GM12878 (cell line): ENCODE measurements at regions not wholly inside any gene's neighbourhood (a gene's known extent, or its start where the extent isn't known, plus 50 kb on each side); places are given as distances from the start of the nearest gene placed in this dataset.

Experiments used
- ATAC-seq: fragments of 200-7000 bp; cut with Tn5 transposase; 3 replicates; pipeline ENCODE4 v1.9.1; 2020; ENCODE audit warnings: mild to moderate bottlenecking, moderate library complexity
- BruUV-seq: library from RNA; stranded (reverse); fragments of 400-500 nt; replicated peaks from 2 replicates; lab custom pipeline; 2021; lab: Mats Ljungman, UMichigan
- CTCF ChIA-PET: fragments of 300-600 bp; sonication (Branson Sonifier 250); formaldehyde crosslinking; extraction: SDS; loops from one replicate; lab custom pipeline; 2021; ENCODE audit warnings: inconsistent platforms; lab: Yijun Ruan, JAX
- POLR2A ChIA-PET: fragments of 350-600 bp; formaldehyde crosslinking; extraction: SDS; loops from one replicate; lab custom pipeline; 2021; ENCODE audit warnings: inconsistent platforms; lab: Charles Lee
- RAD21 ChIA-PET: fragments of 300-600 bp; sonication (Branson Sonifier 250); formaldehyde crosslinking; loops from one replicate; lab custom pipeline; 2023; ENCODE audit warnings: antibody characterized with exemption; ENCODE audit not compliant: unreplicated experiment; lab: Charles Lee
- SMC1A ChIA-PET: fragments of 300-600 bp; sonication (Branson Sonifier 250); formaldehyde crosslinking; loops from one replicate; lab custom pipeline; 2023; ENCODE audit not compliant: unreplicated experiment, uncharacterized antibody; lab: Charles Lee
- DNase-seq: peaks from one replicate; pipeline ENCODE4 v3.0.0-alpha.2; 2011; ENCODE audit warnings: low read depth, low spot score
- FAIRE-seq: peaks from 3 replicates; lab custom pipeline; 2011; peaks lifted over from hg19 to GRCh38; lab: Jason Lieb, UNC
- H2AFZ ChIP-seq: 2 replicates; pipeline ENCODE4 v1.6.0; 2011; ENCODE audit warnings: low read depth, low read length, control low read depth; ENCODE audit not compliant: control insufficient read depth
- H3K27ac ChIP-seq: 2 replicates; pipeline ENCODE4 v1.5.1; 2011; ENCODE audit warnings: control low read depth; ENCODE audit not compliant: control insufficient read depth, insufficient read depth
- H3K27me3 ChIP-seq, 2 experiments: replicated peaks in 1 of 2; 2 replicates each; pipeline versions ENCODE4 v1.6.0 to v1.6.1; 2011; ENCODE audit warnings: low read length in 1 of 2; ENCODE audit not compliant: control insufficient read depth in 2 of 2, insufficient read depth in 2 of 2
- H3K36me3 ChIP-seq, 2 experiments: 2 replicates each; pipeline ENCODE4 v1.5.1; 2011; ENCODE audit warnings: low read length in 1 of 2; ENCODE audit not compliant: control insufficient read depth in 2 of 2, insufficient read depth in 2 of 2
- H3K4me1 ChIP-seq: 2 replicates; pipeline ENCODE4 v1.6.1; 2011; ENCODE audit warnings: mild to moderate bottlenecking, low read length, moderate library complexity, mixed read lengths; ENCODE audit not compliant: control insufficient read depth, insufficient read depth
- H3K4me2 ChIP-seq: 2 replicates; pipeline ENCODE4 v1.6.0; 2011; ENCODE audit warnings: control low read depth; ENCODE audit not compliant: control insufficient read depth, insufficient read depth
- H3K4me3 ChIP-seq: fragments of 200-600 bp; sonication (generic); 2 replicates; pipeline ENCODE4 v1.5.1; 2016
- H3K79me2 ChIP-seq: 2 replicates; pipeline ENCODE4 v1.6.0; 2011; ENCODE audit warnings: low read length; ENCODE audit not compliant: control insufficient read depth, insufficient read depth
- H3K9ac ChIP-seq: 2 replicates; pipeline ENCODE4 v1.8.0; 2011; ENCODE audit warnings: low read length, control low read depth, mixed read lengths; ENCODE audit not compliant: control insufficient read depth, insufficient read depth
- H3K9me3 ChIP-seq: replicated peaks from 3 replicates; pipeline ENCODE4 v1.5.1; 2011; ENCODE audit warnings: mild to moderate bottlenecking, low read length; ENCODE audit not compliant: control insufficient read depth, insufficient read depth
- H4K20me1 ChIP-seq: 2 replicates; pipeline ENCODE4 v1.6.0; 2011; ENCODE audit not compliant: control insufficient read depth, insufficient read depth
- CREM ChIP-seq: IDR thresholded peaks from 2 replicates; pipeline ENCODE4 v1.6.1; 2014; ENCODE audit warnings: antibody characterized with exemption, low read depth
- EED ChIP-seq: sonication (generic); IDR thresholded peaks from 2 replicates; pipeline ENCODE4 v1.6.1; 2016; ENCODE audit warnings: antibody characterized with exemption, low read depth
- LARP7 ChIP-seq: fragments of 450-650 bp; IDR thresholded peaks from 2 replicates; pipeline ENCODE4 v1.6.1; 2017; ENCODE audit warnings: mild to moderate bottlenecking
- SIN3A ChIP-seq: IDR thresholded peaks from 2 replicates; pipeline ENCODE4 v1.6.1; 2012; ENCODE audit warnings: low read depth, low read length, improper control_type of control experiment
- TCF12 ChIP-seq: IDR thresholded peaks from 2 replicates; pipeline ENCODE4 v1.6.1; 2011; ENCODE audit warnings: low read depth, mild to moderate bottlenecking, low read length
- WGBS: methylation state at CpG from one replicate; pipeline ENCODE4 v1.1.6; 2016; ENCODE audit warnings: low lambda C conversion rate; ENCODE audit not compliant: insufficient replicate concordance, insufficient coverage; ENCODE audit errors: missing lambda C conversion rate; 5-methylcytosine and 5-hydroxymethylcytosine counted together
- in situ Hi-C: fragments of 300-500 bp; cut with MboI; formaldehyde crosslinking; loops from 9 replicates; pipeline ENCODE4 v1.14.3; 2018; ENCODE audit warnings: mixed read lengths
- intact Hi-C: fragments of 100-400 bp; cut with micrococcal nuclease; formaldehyde crosslinking; loops from one replicate; pipeline ENCODE4 v1.14.2; 2022; ENCODE audit not compliant: unreplicated experiment
- TF ChIP-seq, protein P1 (sequence below): fragments of 450-650 bp; IDR thresholded peaks from 2 replicates; pipeline ENCODE4 v1.6.1; 2017; ENCODE audit warnings: mild to moderate bottlenecking, moderate library complexity
- TF ChIP-seq, protein P2 (sequence below): fragments of 150-350 bp; IDR thresholded peaks from 2 replicates; pipeline ENCODE4 v1.6.1; 2014; ENCODE audit warnings: mild to moderate bottlenecking, low read depth, low read length

DNA sequence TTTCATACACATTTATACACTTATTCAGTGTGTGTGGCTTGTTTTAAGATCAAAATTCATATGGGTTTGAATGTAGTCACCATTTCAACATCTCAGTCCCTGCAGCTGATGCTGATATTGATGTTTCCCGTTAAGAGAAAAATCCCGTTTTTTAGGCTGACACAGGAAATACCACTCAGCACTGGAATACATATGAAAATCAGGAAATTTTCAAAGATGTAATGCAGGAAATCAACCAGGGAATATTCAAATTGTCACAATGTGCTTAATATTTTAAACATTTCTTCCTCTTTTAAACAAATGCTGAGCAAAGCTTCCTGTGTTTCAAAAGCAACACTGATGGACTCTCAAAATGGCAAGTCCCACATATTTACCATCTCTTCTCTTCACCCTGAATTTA lies 94.5 kb upstream of the MARCKS start:
- 0 out of 2 replicates have a peak, but pooled peaks have one; percentile 7 for TF ChIP-seq EED
- TF ChIP-seq LARP7, result no peak
- H3K36me3 ChIP-seq, result no peaks in the 10 kb centered on the region
- ChIA-PET CTCF (interaction anchor here (0.6 to 1.8 kb wide), 2 partner anchors 42 to 919 kb away, joined by 4 to 6 read pairs; no protein-coding TSS in a partner anchor), POLR2A (no interaction called here), SMC1A (interaction anchor here (1.1 to 1.3 kb wide), 4 partner anchors 91 to 142 kb away, joined by 3 to 5 read pairs (median 4); no protein-coding TSS in a partner anchor), RAD21 (interaction anchor here (1.1 to 1.8 kb wide), 3 partner anchors 17 to 93 kb away, joined by 3 to 6 read pairs (median 3); no protein-coding TSS in a partner anchor)
- no peaks in the 10 kb centered on the region for H3K27me3 ChIP-seq
- H3K9ac ChIP-seq, result no peak overlapping the region
- H3K27ac ChIP-seq, result peak overlapping the region; percentile 69
- no TSS peak for BruUV-seq
- no peak overlapping the region for H3K4me3 ChIP-seq
- peak overlapping the region; percentile 69 for H2AFZ ChIP-seq
- peaks cover 19% of the 10 kb centered on the region for H3K4me1 ChIP-seq
- H3K9me3 ChIP-seq, result no peaks in the 10 kb centered on the region
- intact Hi-C loops, result loop anchor here (2.0 kb wide), 1 partner anchor 96 kb away; no protein-coding TSS in a partner anchor
- 0% methylated on average over 2 of the region's 2 CpGs for WGBS
- no peak for DNase-seq
- no peaks in the 10 kb centered on the region for H4K20me1 ChIP-seq
- no peaks in the 10 kb centered on the region for H3K79me2 ChIP-seq
- ATAC-seq, result peak; percentile 14
- FAIRE-seq, result no peak
- in situ Hi-C loops, result no loop called here
- peak overlapping the region; percentile 60 for H3K4me2 ChIP-seq

DNA sequence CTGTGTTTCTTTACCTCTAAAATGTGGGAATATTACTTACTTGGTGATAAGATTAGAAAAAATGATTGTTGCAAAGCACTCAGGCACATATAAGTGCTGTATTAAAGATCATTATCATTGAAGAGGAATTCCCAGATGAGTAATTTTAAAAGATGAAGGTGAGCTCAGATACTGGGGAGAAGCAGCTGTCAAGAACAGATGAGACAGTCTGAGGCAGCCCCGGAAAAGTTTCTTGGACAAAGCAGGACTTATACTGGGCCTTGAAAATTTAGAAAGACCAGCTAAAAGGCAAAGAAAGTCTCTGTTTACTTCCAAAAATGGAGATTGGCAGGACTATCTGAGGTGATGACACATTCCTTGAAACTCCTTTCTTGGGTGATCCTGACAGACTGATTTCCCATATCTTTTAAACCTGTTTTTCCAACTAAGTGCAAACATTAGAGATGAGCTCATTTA lies 93.8 kb upstream of the MARCKS start:
- Histone ChIP-seq H3K27ac (peak overlapping the region; percentile 69), H3K9me3 (no peaks in the 10 kb centered on the region), H3K36me3 (no peaks in the 10 kb centered on the region), H3K4me1 (peaks cover 19% of the 10 kb centered on the region), H3K9ac (no peak overlapping the region), H3K4me2 (peak overlapping the region; percentile 60), H4K20me1 (no peaks in the 10 kb centered on the region), H3K4me3 (no peak overlapping the region), H3K27me3 (no peaks in the 10 kb centered on the region), H3K79me2 (no peaks in the 10 kb centered on the region), H2AFZ (peak overlapping the region; percentile 69)
- in situ Hi-C loops, result no loop called here
- ChIA-PET CTCF (interaction anchor here (0.5 to 1.8 kb wide), 4 partner anchors 11 to 830 kb away, joined by 3 to 4 read pairs (median 4); no protein-coding TSS in a partner anchor), RAD21 (interaction anchor here (0.6 to 1.8 kb wide), 4 partner anchors 16 to 94 kb away, joined by 3 to 6 read pairs (median 3); no protein-coding TSS in a partner anchor), SMC1A (interaction anchor here (0.7 to 1.3 kb wide), 8 partner anchors 23 to 313 kb away, joined by 3 to 5 read pairs (median 3); no protein-coding TSS in a partner anchor), POLR2A (interaction anchor here (0.6 kb wide), 1 partner anchor 103 kb away, joined by 8 read pairs; no protein-coding TSS in a partner anchor)
- intact Hi-C loops, result loop anchor here (2.0 kb wide), 1 partner anchor 95 kb away; no protein-coding TSS in a partner anchor
- ATAC-seq, result peak; percentile 41
- no TSS peak for BruUV-seq
- no peak for FAIRE-seq
- no peak for DNase-seq
- WGBS, result 0% methylated on average over 1 of the region's 1 CpG
- TF ChIP-seq SIN3A (no peak), TCF12 (0 out of 2 replicates have a peak, but pooled peaks have one; percentile 9), CREM (peak; percentile 28; the same call in 1 of the 2 replicates)
- TF ChIP-seq, protein P1, sequence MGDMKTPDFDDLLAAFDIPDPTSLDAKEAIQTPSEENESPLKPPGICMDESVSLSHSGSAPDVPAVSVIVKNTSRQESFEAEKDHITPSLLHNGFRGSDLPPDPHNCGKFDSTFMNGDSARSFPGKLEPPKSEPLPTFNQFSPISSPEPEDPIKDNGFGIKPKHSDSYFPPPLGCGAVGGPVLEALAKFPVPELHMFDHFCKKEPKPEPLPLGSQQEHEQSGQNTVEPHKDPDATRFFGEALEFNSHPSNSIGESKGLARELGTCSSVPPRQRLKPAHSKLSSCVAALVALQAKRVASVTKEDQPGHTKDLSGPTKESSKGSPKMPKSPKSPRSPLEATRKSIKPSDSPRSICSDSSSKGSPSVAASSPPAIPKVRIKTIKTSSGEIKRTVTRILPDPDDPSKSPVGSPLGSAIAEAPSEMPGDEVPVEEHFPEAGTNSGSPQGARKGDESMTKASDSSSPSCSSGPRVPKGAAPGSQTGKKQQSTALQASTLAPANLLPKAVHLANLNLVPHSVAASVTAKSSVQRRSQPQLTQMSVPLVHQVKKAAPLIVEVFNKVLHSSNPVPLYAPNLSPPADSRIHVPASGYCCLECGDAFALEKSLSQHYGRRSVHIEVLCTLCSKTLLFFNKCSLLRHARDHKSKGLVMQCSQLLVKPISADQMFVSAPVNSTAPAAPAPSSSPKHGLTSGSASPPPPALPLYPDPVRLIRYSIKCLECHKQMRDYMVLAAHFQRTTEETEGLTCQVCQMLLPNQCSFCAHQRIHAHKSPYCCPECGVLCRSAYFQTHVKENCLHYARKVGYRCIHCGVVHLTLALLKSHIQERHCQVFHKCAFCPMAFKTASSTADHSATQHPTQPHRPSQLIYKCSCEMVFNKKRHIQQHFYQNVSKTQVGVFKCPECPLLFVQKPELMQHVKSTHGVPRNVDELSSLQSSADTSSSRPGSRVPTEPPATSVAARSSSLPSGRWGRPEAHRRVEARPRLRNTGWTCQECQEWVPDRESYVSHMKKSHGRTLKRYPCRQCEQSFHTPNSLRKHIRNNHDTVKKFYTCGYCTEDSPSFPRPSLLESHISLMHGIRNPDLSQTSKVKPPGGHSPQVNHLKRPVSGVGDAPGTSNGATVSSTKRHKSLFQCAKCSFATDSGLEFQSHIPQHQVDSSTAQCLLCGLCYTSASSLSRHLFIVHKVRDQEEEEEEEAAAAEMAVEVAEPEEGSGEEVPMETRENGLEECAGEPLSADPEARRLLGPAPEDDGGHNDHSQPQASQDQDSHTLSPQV, result no peak
- TF ChIP-seq, protein P2, sequence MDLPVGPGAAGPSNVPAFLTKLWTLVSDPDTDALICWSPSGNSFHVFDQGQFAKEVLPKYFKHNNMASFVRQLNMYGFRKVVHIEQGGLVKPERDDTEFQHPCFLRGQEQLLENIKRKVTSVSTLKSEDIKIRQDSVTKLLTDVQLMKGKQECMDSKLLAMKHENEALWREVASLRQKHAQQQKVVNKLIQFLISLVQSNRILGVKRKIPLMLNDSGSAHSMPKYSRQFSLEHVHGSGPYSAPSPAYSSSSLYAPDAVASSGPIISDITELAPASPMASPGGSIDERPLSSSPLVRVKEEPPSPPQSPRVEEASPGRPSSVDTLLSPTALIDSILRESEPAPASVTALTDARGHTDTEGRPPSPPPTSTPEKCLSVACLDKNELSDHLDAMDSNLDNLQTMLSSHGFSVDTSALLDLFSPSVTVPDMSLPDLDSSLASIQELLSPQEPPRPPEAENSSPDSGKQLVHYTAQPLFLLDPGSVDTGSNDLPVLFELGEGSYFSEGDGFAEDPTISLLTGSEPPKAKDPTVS, result no peak
